GM12878 (cell line): ENCODE measurements at regions not wholly inside any gene's neighbourhood (a gene's known extent, or its start where the extent isn't known, plus 50 kb on each side); places are given as distances from the start of the nearest gene placed in this dataset.
"Not testable (repeated sequence)": the region's sequence is repeated elsewhere in the genome, so short reads cannot be mapped to it uniquely, and the experiment has no call there.

Experiments used
- ATAC-seq: fragments of 200-7000 bp; cut with Tn5 transposase; 3 replicates; pipeline ENCODE4 v1.9.1; 2020; ENCODE audit warnings: mild to moderate bottlenecking, moderate library complexity
- BruUV-seq: library from RNA; stranded (reverse); fragments of 400-500 nt; replicated peaks from 2 replicates; lab custom pipeline; 2021; lab: Mats Ljungman, UMichigan
- CTCF ChIA-PET: fragments of 300-600 bp; sonication (Branson Sonifier 250); formaldehyde crosslinking; extraction: SDS; loops from one replicate; lab custom pipeline; 2021; ENCODE audit warnings: inconsistent platforms; lab: Yijun Ruan, JAX
- POLR2A ChIA-PET: fragments of 350-600 bp; formaldehyde crosslinking; extraction: SDS; loops from one replicate; lab custom pipeline; 2021; ENCODE audit warnings: inconsistent platforms; lab: Charles Lee
- RAD21 ChIA-PET: fragments of 300-600 bp; sonication (Branson Sonifier 250); formaldehyde crosslinking; loops from one replicate; lab custom pipeline; 2023; ENCODE audit warnings: antibody characterized with exemption; ENCODE audit not compliant: unreplicated experiment; lab: Charles Lee
- SMC1A ChIA-PET: fragments of 300-600 bp; sonication (Branson Sonifier 250); formaldehyde crosslinking; loops from one replicate; lab custom pipeline; 2023; ENCODE audit not compliant: unreplicated experiment, uncharacterized antibody; lab: Charles Lee
- DNase-seq: peaks from one replicate; pipeline ENCODE4 v3.0.0-alpha.2; 2011; ENCODE audit warnings: low read depth, low spot score
- FAIRE-seq: peaks from 3 replicates; lab custom pipeline; 2011; peaks lifted over from hg19 to GRCh38; lab: Jason Lieb, UNC
- H2AFZ ChIP-seq: 2 replicates; pipeline ENCODE4 v1.6.0; 2011; ENCODE audit warnings: low read depth, low read length, control low read depth; ENCODE audit not compliant: control insufficient read depth
- H3K27ac ChIP-seq: 2 replicates; pipeline ENCODE4 v1.5.1; 2011; ENCODE audit warnings: control low read depth; ENCODE audit not compliant: control insufficient read depth, insufficient read depth
- H3K27me3 ChIP-seq, 2 experiments: replicated peaks in 1 of 2; 2 replicates each; pipeline versions ENCODE4 v1.6.0 to v1.6.1; 2011; ENCODE audit warnings: low read length in 1 of 2; ENCODE audit not compliant: control insufficient read depth in 2 of 2, insufficient read depth in 2 of 2
- H3K36me3 ChIP-seq, 2 experiments: 2 replicates each; pipeline ENCODE4 v1.5.1; 2011; ENCODE audit warnings: low read length in 1 of 2; ENCODE audit not compliant: control insufficient read depth in 2 of 2, insufficient read depth in 2 of 2
- H3K4me1 ChIP-seq: 2 replicates; pipeline ENCODE4 v1.6.1; 2011; ENCODE audit warnings: mild to moderate bottlenecking, low read length, moderate library complexity, mixed read lengths; ENCODE audit not compliant: control insufficient read depth, insufficient read depth
- H3K4me2 ChIP-seq: 2 replicates; pipeline ENCODE4 v1.6.0; 2011; ENCODE audit warnings: control low read depth; ENCODE audit not compliant: control insufficient read depth, insufficient read depth
- H3K4me3 ChIP-seq: fragments of 200-600 bp; sonication (generic); 2 replicates; pipeline ENCODE4 v1.5.1; 2016
- H3K79me2 ChIP-seq: 2 replicates; pipeline ENCODE4 v1.6.0; 2011; ENCODE audit warnings: low read length; ENCODE audit not compliant: control insufficient read depth, insufficient read depth
- H3K9ac ChIP-seq: 2 replicates; pipeline ENCODE4 v1.8.0; 2011; ENCODE audit warnings: low read length, control low read depth, mixed read lengths; ENCODE audit not compliant: control insufficient read depth, insufficient read depth
- H3K9me3 ChIP-seq: replicated peaks from 3 replicates; pipeline ENCODE4 v1.5.1; 2011; ENCODE audit warnings: mild to moderate bottlenecking, low read length; ENCODE audit not compliant: control insufficient read depth, insufficient read depth
- H4K20me1 ChIP-seq: 2 replicates; pipeline ENCODE4 v1.6.0; 2011; ENCODE audit not compliant: control insufficient read depth, insufficient read depth
- BCL3 ChIP-seq: IDR thresholded peaks from 2 replicates; pipeline ENCODE4 v1.6.1; 2011; ENCODE audit warnings: borderline replicate concordance, low read depth, mild to moderate bottlenecking, moderate library complexity, low read length; ENCODE audit not compliant: insufficient read depth, poor library complexity, severe bottlenecking
- FOXM1 ChIP-seq: IDR thresholded peaks from 2 replicates; pipeline ENCODE4 v1.6.1; 2012; ENCODE audit warnings: low read depth, mild to moderate bottlenecking, inconsistent platforms, low read length, moderate library complexity
- HDGF ChIP-seq: fragments of 450-650 bp; IDR thresholded peaks from 2 replicates; pipeline ENCODE4 v1.6.1; 2016; ENCODE audit warnings: antibody characterized with exemption
- NBN ChIP-seq: fragments of 450-650 bp; IDR thresholded peaks from 2 replicates; pipeline ENCODE4 v1.6.1; 2016
- SREBF1 ChIP-seq: IDR thresholded peaks from 2 replicates; pipeline ENCODE4 v1.6.1; 2012; ENCODE audit warnings: mild to moderate bottlenecking, low read length
- STAT1 ChIP-seq: fragments of 450-650 bp; conservative IDR thresholded peaks from 2 replicates; pipeline ENCODE4 v1.6.1; 2014; ENCODE audit warnings: antibody characterized with exemption, mild to moderate bottlenecking
- WGBS: methylation state at CpG from one replicate; pipeline ENCODE4 v1.1.6; 2016; ENCODE audit warnings: low lambda C conversion rate; ENCODE audit not compliant: insufficient replicate concordance, insufficient coverage; ENCODE audit errors: missing lambda C conversion rate; 5-methylcytosine and 5-hydroxymethylcytosine counted together
- in situ Hi-C: fragments of 300-500 bp; cut with MboI; formaldehyde crosslinking; loops from 9 replicates; pipeline ENCODE4 v1.14.3; 2018; ENCODE audit warnings: mixed read lengths
- intact Hi-C: fragments of 100-400 bp; cut with micrococcal nuclease; formaldehyde crosslinking; loops from one replicate; pipeline ENCODE4 v1.14.2; 2022; ENCODE audit not compliant: unreplicated experiment
- TF ChIP-seq, protein P1 (sequence below): fragments of 450-650 bp; IDR thresholded peaks from 2 replicates; pipeline ENCODE4 v1.6.1; 2017; ENCODE audit warnings: mild to moderate bottlenecking, low read depth, inconsistent platforms; ENCODE audit not compliant: poor library complexity, severe bottlenecking

- Histone ChIP-seq H3K27me3 (no peaks in the 10 kb centered on the region; a peak in 1 of 4 replicates), H3K27ac (no peak overlapping the region), H3K9me3 (no peaks in the 10 kb centered on the region; the same call in 2 of the 3 replicates), H2AFZ (no peak overlapping the region), H3K36me3 (no peaks in the 10 kb centered on the region), H3K4me2 (no peak overlapping the region), H3K4me3 (no peak overlapping the region), H3K9ac (no peak overlapping the region), H3K79me2 (no peaks in the 10 kb centered on the region), H3K4me1 (no peaks in the 10 kb centered on the region), H4K20me1 (no peaks in the 10 kb centered on the region)
- SMC1A ChIA-PET: no interaction called here
- in situ Hi-C loops: loop anchor here (5.0 kb wide), 1 partner anchor 145 kb away; no protein-coding TSS in a partner anchor
- ATAC-seq: no peak
- WGBS: 19% methylated on average over 6 of the region's 9 CpGs
- DNase-seq: no peak
- no peak for FAIRE-seq
- TF ChIP-seq, protein P1, sequence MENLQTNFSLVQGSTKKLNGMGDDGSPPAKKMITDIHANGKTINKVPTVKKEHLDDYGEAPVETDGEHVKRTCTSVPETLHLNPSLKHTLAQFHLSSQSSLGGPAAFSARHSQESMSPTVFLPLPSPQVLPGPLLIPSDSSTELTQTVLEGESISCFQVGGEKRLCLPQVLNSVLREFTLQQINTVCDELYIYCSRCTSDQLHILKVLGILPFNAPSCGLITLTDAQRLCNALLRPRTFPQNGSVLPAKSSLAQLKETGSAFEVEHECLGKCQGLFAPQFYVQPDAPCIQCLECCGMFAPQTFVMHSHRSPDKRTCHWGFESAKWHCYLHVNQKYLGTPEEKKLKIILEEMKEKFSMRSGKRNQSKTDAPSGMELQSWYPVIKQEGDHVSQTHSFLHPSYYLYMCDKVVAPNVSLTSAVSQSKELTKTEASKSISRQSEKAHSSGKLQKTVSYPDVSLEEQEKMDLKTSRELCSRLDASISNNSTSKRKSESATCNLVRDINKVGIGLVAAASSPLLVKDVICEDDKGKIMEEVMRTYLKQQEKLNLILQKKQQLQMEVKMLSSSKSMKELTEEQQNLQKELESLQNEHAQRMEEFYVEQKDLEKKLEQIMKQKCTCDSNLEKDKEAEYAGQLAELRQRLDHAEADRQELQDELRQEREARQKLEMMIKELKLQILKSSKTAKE: no peak
- TF ChIP-seq HDGF (0 out of 2 replicates have a peak, but pooled peaks have one; percentile 28), STAT1 (no peak), NBN (0 out of 2 replicates have a peak, but pooled peaks have one; percentile 25), BCL3 (peak; percentile 17), SREBF1 (no peak), FOXM1 (no peak)
- CTCF ChIA-PET: no interaction called here
- POLR2A ChIA-PET: no interaction called here
- intact Hi-C loops: no loop called here
- BruUV-seq: no TSS peak
- RAD21 ChIA-PET: no interaction called here
Measured at GRCh38 chr14:105761842-105762241, 235.5 kb downstream of the TMEM121 start.

- H3K9ac ChIP-seq, SMC1A ChIA-PET, CTCF ChIA-PET, H3K9me3 ChIP-seq, RAD21 ChIA-PET, H3K4me2 ChIP-seq, POLR2A ChIA-PET, H3K36me3 ChIP-seq, FAIRE-seq, H3K27ac ChIP-seq, H3K79me2 ChIP-seq, DNase-seq, ATAC-seq, BruUV-seq, H3K27me3 ChIP-seq, intact Hi-C loops, H3K4me1 ChIP-seq, H2AFZ ChIP-seq, H4K20me1 ChIP-seq, H3K4me3 ChIP-seq: not testable (repeated sequence)
- in situ Hi-C loops: loop anchor here (5.0 kb wide), 1 partner anchor 145 kb away; no protein-coding TSS in a partner anchor
- 30% methylated on average over 2 of the region's 11 CpGs for WGBS
Measured at GRCh38 chr14:105762262-105762661, 235.9 kb downstream of the TMEM121 start.
